Activated T-helper 1 cell treated with anti-CD3 and anti-CD28 coated beads, Interleukin-12 subunit alpha, Interleukin-12 subunit beta, Interleukin-2, Interleukin-4 antibody, amounts not matched to agents 30 ng/mL and 10 ng/mL and 1 ng/mL, durations not matched to agents 14 hours and 24 hours and 36 hours (primary cell): ENCODE measurements at regions not wholly inside any gene's neighbourhood (a gene's known extent, or its start where the extent isn't known, plus 50 kb on each side); places are given as distances from the start of the nearest gene placed in this dataset.

Experiments
- DNase-seq: peaks from one replicate; pipeline ENCODE4 v3.0.0; 2021; ENCODE audit warnings: low spot score
- H3K27ac Mint-ChIP-seq: one replicate; pipeline ENCODE4 v1.8.0; 2021; ENCODE audit warnings: mild to moderate bottlenecking, mixed read lengths
- H3K27me3 Mint-ChIP-seq: one replicate; pipeline ENCODE4 v1.8.0; 2022; ENCODE audit warnings: mild to moderate bottlenecking, moderate library complexity, mixed read lengths; ENCODE audit not compliant: insufficient read depth
- H3K36me3 Mint-ChIP-seq: one replicate; pipeline ENCODE4 v1.8.0; 2021; ENCODE audit warnings: low read depth, mixed read lengths
- H3K4me1 Mint-ChIP-seq: one replicate; pipeline ENCODE4 v1.8.0; 2021; ENCODE audit warnings: low read depth, mixed read lengths
- H3K4me3 Mint-ChIP-seq: one replicate; pipeline ENCODE4 v1.8.0; 2021; ENCODE audit warnings: mild to moderate bottlenecking, moderate library complexity, mixed read lengths
- H3K9me3 Mint-ChIP-seq: one replicate; pipeline ENCODE4 v1.8.0; 2021; ENCODE audit warnings: mixed read lengths
- intact Hi-C: fragments of 100-400 bp; cut with micrococcal nuclease; formaldehyde crosslinking; loops from one replicate; pipeline ENCODE4 v1.15.1; 2024

DNA sequence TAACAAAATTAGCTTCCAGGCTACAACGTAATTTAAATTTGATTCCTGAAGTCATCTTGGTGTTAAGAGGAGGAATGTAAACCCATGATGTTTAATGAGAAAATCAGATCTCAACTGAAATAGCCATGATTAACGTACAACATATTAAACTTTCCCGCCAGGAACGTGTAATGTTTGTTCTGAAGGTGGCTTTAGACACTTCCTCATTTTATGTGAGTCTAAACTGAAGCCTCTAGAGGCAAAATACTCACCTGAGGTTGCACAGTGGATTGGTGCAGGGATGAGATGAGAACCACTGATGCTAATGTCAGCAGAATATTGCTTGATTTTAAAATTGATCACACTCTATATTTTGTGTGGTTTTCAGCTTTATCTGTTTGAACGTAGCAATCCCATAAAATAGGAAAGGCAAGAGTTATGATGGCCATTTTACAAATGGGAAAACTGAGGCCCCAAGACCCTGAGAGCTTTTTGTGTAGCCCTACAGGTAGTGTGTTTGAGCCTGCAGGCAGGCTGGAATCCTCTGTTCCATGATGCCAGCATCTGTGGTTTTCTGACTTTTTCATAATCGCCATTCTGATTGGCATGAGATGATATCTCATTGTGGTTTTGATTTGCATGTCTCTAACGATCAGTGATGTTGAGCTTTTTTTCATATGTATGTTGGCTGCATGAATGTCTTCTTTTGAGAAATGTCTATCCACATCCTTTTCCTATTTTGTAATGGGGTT is 243.7 kb upstream of the BMPER start:
- Mint-ChIP-seq H3K27ac (no peak overlapping the region), H3K36me3 (no peaks in the 10 kb centered on the region), H3K27me3 (no peaks in the 10 kb centered on the region), H3K4me3 (no peak overlapping the region), H3K4me1 (no peaks in the 10 kb centered on the region), H3K9me3 (no peaks in the 10 kb centered on the region)
- DNase-seq, result no peak
- intact Hi-C loops, result no loop called here

DNA sequence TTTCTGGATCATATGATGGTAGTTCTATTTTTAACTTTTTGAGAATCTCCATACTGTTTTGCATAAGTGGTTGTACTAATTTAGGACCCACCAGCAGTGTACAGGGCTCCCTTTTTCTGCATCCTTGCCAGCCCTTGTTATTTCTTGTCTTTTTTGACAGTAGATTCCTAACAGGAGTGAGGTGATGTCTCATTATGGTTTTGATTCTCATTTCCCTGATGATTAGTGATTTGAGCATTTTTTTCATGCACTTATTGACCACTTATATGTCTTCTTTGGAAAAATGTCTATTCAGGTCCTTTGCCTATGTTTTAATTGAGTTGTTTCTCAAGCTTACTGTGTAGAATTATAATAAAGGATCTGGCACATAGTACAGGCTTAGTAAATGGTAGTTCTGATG is 238.8 kb upstream of the BMPER start:
- no peaks in the 10 kb centered on the region for H3K36me3 Mint-ChIP-seq
- H3K27ac Mint-ChIP-seq, result no peak overlapping the region
- DNase-seq, result no peak
- H3K4me3 Mint-ChIP-seq, result no peak overlapping the region
- no peaks in the 10 kb centered on the region for H3K4me1 Mint-ChIP-seq
- intact Hi-C loops, result no loop called here
- H3K9me3 Mint-ChIP-seq, result no peaks in the 10 kb centered on the region
- H3K27me3 Mint-ChIP-seq, result no peaks in the 10 kb centered on the region

DNA sequence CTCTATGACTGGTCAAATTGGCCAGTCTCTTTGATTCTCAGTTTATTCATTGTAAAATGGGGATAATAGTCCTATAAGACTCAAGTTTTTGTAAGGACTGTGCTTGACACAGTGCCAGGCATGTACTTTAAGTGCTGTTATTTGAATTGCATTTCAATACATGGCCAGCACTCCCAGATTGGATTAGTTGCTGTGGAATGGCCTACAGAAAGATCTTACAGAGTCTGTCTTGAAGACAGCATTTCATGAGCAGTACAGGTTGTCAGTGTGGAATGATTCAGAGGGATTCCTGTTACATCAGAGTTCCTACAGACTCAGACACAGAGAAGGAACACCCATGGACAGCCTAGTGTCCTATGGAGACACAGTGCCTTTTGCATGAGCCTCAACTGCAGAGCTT is 238.1 kb upstream of the BMPER start:
- Mint-ChIP-seq H3K27me3 (no peaks in the 10 kb centered on the region), H3K36me3 (no peaks in the 10 kb centered on the region), H3K4me1 (no peaks in the 10 kb centered on the region), H3K27ac (no peak overlapping the region), H3K9me3 (no peaks in the 10 kb centered on the region), H3K4me3 (no peak overlapping the region)
- intact Hi-C loops, result no loop called here
- no peak for DNase-seq

DNA sequence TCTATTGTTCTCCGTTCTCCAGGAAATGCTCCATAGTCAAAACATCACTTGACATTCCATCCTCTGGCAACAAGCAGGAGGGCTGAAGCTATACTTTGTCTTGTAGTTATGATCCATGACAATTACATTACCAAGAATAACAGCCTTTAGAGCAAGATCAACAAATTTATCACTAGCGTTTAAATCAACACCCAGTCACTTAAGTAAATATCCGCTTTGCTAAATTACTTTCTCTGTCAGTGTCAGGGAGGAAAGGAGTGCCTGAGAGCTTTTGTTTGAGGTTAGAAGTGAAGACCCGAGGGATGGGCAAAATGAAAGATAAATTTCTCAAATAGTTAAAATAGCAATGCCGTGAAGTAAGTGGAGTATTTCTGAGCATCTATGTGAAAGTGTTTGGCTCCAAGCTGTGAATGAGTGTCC is 236.1 kb upstream of the BMPER start:
- H3K4me1 Mint-ChIP-seq, result no peaks in the 10 kb centered on the region
- H3K36me3 Mint-ChIP-seq, result no peaks in the 10 kb centered on the region
- intact Hi-C loops, result no loop called here
- H3K27me3 Mint-ChIP-seq, result no peaks in the 10 kb centered on the region
- H3K4me3 Mint-ChIP-seq, result no peak overlapping the region
- no peaks in the 10 kb centered on the region for H3K9me3 Mint-ChIP-seq
- no peak overlapping the region for H3K27ac Mint-ChIP-seq
- no peak for DNase-seq

DNA sequence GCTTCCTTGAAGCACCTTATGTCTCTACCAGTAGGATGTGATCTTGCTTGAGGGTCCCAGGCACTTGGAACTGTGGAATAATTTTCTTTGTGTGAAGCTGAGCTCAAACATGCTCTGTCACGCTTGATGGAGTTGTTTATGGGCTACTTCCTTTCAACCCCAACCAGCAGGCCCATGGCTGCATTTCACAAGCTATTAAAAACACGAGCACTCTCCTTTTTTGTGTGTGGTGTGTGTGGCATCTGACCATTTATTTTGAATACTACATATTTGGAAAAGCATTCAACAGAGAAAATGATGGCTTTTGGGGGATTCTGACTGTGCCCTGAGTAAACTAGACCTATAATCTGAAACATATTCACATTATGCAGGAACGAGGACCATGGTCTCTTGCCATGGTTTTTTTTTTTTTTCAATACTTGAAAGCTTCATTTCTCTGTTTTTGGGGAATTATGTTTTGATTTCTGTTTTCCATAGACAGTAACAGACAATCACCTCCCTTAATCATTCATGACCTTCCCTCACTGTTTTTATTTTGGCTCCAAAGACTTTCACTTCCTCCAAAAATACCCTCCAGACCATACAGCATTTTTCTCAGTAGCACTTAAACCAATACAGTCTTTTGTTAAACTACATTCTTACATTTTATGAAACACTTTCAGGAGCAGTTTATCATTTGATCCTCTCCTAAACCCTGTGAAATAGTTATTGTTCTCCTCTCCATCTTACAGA is 233.6 kb upstream of the BMPER start:
- H3K27me3 Mint-ChIP-seq, result no peaks in the 10 kb centered on the region
- no peaks in the 10 kb centered on the region for H3K4me1 Mint-ChIP-seq
- no peak overlapping the region for H3K27ac Mint-ChIP-seq
- no peak overlapping the region for H3K4me3 Mint-ChIP-seq
- DNase-seq, result no peak
- no peaks in the 10 kb centered on the region for H3K36me3 Mint-ChIP-seq
- H3K9me3 Mint-ChIP-seq, result no peaks in the 10 kb centered on the region
- intact Hi-C loops, result no loop called here

DNA sequence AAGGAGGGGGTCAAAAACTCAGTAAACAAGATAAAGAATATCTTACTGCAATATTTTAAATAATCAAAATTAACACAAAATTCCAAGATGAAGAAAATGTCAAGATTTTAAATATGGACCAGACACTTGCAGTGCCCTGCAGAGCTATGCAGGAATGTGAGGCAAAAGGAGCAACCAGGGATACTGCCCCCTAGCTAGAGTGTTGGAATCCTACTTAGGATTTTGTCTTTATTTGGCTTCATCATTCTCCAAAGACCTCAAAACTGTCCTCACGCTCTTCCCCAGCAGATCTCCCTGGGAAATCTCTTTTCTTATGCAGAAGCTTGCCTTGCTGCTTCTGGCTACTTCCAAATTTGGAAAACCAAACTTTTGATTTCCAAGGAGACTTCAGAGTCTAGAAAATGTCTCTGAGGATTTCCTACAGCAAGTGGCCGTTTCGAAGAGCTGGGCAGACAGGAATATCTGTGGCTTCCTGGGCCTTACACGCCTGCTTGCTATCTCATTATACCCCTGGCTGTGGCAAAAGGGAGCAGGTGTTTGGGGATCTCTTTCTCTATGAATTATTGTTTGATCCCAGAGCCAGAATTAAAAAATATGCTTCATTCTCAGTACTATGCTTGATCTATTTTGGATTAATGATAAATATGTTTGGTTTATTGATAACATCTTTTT is 232.2 kb upstream of the BMPER start:
- H3K27me3 Mint-ChIP-seq, result no peaks in the 10 kb centered on the region
- H3K9me3 Mint-ChIP-seq, result no peaks in the 10 kb centered on the region
- no peaks in the 10 kb centered on the region for H3K36me3 Mint-ChIP-seq
- no peak overlapping the region for H3K4me3 Mint-ChIP-seq
- no peak overlapping the region for H3K27ac Mint-ChIP-seq
- no peaks in the 10 kb centered on the region for H3K4me1 Mint-ChIP-seq
- intact Hi-C loops, result no loop called here
- no peak for DNase-seq

DNA sequence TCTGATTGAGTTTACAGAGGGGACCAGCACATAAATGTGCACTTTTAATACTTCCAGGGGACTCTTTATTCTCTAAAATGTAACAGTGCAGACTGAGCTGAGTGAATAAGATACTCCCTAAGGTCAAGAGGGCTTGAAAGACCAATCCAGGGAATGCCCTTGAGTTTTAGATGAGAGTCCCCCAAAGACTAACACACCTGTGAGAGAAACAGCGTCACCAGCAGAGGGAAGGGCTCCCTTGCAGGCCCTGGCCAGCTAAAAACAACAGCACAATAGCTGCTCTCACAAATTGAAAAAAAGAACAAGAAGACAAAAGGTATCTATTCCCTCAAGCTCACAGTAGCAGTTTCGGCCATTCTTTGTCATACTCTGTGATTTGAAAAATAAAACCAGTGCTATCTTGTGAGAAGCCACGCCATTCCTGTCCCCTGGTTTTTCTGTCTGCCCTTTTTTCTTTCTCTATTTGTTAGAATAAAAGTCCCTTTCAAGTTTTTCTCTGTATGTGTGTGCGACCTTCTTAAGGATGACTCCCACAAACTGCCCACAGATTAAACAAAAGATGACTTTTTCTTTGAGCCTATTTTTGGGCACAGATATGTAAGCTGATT is 230.4 kb upstream of the BMPER start:
- no peaks in the 10 kb centered on the region for H3K27me3 Mint-ChIP-seq
- intact Hi-C loops, result no loop called here
- H3K4me3 Mint-ChIP-seq, result no peak overlapping the region
- no peak overlapping the region for H3K27ac Mint-ChIP-seq
- no peaks in the 10 kb centered on the region for H3K36me3 Mint-ChIP-seq
- H3K9me3 Mint-ChIP-seq, result no peaks in the 10 kb centered on the region
- DNase-seq, result no peak
- H3K4me1 Mint-ChIP-seq, result no peaks in the 10 kb centered on the region

DNA sequence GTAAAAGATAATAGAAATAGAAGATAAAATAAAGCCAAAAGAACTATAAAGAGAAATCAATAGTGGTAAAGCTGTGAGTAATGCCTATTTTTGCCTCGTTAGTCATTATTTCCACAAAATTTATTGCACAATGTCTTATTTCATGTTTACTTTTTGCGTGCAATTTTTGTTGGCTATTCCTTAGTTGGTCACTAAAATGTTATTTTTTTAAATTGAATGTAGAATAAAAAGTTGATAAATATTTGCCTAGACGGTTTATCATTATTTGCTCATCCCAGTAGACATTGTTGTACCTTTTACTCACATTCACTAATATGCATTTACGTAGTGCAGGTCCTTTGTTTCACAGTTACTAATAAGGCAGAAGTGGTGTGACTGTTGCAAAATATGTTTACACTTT is 227.8 kb upstream of the BMPER start:
- no peak for DNase-seq
- intact Hi-C loops, result no loop called here
- H3K4me1 Mint-ChIP-seq, result no peaks in the 10 kb centered on the region
- H3K36me3 Mint-ChIP-seq, result no peaks in the 10 kb centered on the region
- H3K9me3 Mint-ChIP-seq, result no peaks in the 10 kb centered on the region
- no peak overlapping the region for H3K27ac Mint-ChIP-seq
- H3K4me3 Mint-ChIP-seq, result no peak overlapping the region
- H3K27me3 Mint-ChIP-seq, result no peaks in the 10 kb centered on the region

DNA sequence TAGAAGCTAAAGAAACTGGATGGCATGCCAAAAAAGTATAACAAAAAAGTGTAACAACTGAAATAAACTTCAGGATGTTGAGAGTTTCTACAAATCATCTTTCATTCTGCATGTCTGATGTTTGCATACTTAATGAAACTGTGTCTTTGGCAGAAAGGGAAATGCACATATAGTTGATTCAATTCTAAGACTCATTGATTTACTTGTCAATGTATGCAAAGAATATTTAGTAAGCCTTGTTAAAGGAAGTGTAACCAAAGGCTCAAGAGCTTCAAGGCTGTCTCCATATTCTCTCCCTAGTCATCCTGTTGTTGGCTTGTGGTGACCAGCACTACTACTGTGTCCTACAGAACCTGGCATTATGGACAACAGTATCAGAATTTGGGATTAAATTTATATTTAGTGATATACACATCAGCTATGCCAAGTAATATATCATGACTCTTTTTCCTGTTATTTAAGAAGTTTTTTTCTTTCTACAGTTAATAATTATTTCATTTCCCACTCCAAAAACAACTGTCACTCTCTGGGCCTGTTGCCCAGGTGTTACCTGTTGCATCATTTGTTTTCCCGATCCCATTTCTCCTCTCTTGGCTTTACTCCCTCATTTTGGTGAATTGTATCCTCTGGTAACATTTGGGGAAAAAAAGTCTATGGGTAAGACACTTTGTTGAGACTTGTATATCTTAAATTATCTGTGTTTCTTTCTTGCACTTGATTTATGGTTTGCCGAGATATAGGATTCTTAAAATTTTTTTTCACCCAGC is 226.6 kb upstream of the BMPER start:
- no peak overlapping the region for H3K4me3 Mint-ChIP-seq
- H3K27me3 Mint-ChIP-seq, result no peaks in the 10 kb centered on the region
- H3K4me1 Mint-ChIP-seq, result no peaks in the 10 kb centered on the region
- H3K36me3 Mint-ChIP-seq, result no peaks in the 10 kb centered on the region
- DNase-seq, result no peak
- H3K9me3 Mint-ChIP-seq, result no peaks in the 10 kb centered on the region
- intact Hi-C loops, result no loop called here
- no peak overlapping the region for H3K27ac Mint-ChIP-seq

DNA sequence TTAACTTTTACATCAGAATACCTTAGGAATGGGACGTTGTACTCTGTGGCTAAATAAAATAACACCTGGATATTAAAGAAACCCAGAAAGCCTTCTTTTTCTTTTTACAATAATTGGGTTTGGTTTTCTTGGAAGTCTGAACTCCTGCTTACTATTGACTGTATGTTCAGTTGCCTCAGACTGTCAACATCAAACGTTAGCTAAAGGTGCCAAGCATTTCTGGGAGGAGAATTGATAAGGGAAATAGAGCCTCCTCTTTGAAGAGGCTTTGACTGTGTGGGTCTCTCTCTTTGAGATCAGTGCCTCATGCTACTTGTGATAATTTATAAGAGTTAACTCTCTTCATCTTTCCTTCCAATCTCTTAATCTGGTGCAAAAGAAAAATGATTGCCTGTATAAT is 224.7 kb upstream of the BMPER start:
- Mint-ChIP-seq H3K27me3 (no peaks in the 10 kb centered on the region), H3K27ac (no peak overlapping the region), H3K4me3 (no peak overlapping the region), H3K36me3 (no peaks in the 10 kb centered on the region), H3K9me3 (no peaks in the 10 kb centered on the region), H3K4me1 (no peaks in the 10 kb centered on the region)
- no peak for DNase-seq
- intact Hi-C loops, result no loop called here

DNA sequence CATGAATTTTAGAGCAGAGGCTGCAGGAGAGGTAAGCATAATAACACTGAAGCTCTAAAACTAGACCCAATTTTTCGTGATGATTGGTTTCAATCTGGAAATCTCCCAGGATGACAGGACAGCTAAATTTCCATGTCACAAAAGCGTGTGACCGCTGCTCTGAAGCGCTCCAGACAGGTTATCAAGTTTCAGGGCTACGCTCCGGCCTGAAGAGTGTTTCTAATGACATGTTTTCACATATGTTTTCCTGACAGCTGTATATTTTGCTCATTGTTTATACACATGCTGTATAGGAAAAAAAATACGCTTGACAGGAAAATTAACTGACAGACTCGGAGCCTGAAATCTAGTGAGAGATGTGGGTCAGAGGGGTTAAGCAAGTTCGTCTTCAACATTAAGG is 219.8 kb upstream of the BMPER start:
- H3K36me3 Mint-ChIP-seq, result no peaks in the 10 kb centered on the region
- no peaks in the 10 kb centered on the region for H3K9me3 Mint-ChIP-seq
- H3K4me1 Mint-ChIP-seq, result no peaks in the 10 kb centered on the region
- no peak overlapping the region for H3K27ac Mint-ChIP-seq
- H3K4me3 Mint-ChIP-seq, result no peak overlapping the region
- DNase-seq, result no peak
- intact Hi-C loops, result no loop called here
- no peaks in the 10 kb centered on the region for H3K27me3 Mint-ChIP-seq

DNA sequence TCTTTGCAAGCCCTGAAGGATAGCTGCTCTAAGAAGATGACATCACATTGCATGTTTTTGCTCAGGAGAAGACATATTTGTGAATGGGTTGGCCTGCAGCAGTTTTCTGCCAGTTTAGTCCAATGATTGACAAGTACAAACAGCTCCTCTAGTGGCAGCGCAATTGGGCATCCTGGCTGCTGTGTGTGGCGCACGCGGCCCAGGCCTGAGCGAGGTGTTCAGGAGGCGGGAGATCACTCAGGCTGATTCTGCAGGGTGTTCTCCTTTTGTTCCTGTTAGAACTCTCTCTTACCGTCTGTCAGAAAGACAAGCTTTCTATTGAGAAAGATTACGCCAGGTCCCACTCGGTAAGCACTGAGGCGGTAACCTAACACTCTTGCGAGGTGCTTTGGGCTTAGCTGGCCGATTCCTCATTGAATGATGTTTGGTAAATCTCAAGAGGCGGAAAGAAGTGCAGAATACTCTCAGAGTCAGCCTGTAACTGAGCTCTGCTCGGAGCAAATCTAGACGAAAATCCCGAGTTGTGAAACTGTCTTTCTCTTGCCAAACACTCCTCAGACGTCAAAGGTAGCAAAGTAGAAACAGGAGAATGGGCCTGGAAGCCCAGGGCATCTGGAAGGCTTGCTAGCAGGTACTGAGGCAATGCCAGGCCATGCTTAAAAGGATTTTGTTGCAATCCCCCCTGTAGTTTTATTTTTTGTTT is 219.2 kb upstream of the BMPER start:
- Mint-ChIP-seq H3K4me1 (no peaks in the 10 kb centered on the region), H3K27me3 (no peaks in the 10 kb centered on the region), H3K27ac (no peak overlapping the region), H3K36me3 (no peaks in the 10 kb centered on the region), H3K9me3 (peaks cover 6% of the 10 kb centered on the region), H3K4me3 (no peak overlapping the region)
- DNase-seq, result no peak
- intact Hi-C loops, result no loop called here
